ENCODE measurements at regions not wholly inside any gene's neighbourhood (a gene's known extent, or its start where the extent isn't known, plus 50 kb on each side); places are given as distances from the start of the nearest gene placed in this dataset.

GRCh38 chr4:136495076-136495475 is 1037.2 kb downstream of the PCDH18 start:
- ChIA-PET CTCF (no interaction called here), POLR2A (no interaction called here)
- peaks cover 5% of the 10 kb centered on the region for H3K9me3 Mint-ChIP-seq
- no peak overlapping the region for H3K27ac Mint-ChIP-seq
- H3K4me1 Mint-ChIP-seq = no peaks in the 10 kb centered on the region
- no peak overlapping the region for H3K4me3 Mint-ChIP-seq
- no peak for DNase-seq
- no peaks in the 10 kb centered on the region for H3K27me3 Mint-ChIP-seq
- H3K36me3 Mint-ChIP-seq (ENCODE audit: low read depth) = no peaks in the 10 kb centered on the region

DNA sequence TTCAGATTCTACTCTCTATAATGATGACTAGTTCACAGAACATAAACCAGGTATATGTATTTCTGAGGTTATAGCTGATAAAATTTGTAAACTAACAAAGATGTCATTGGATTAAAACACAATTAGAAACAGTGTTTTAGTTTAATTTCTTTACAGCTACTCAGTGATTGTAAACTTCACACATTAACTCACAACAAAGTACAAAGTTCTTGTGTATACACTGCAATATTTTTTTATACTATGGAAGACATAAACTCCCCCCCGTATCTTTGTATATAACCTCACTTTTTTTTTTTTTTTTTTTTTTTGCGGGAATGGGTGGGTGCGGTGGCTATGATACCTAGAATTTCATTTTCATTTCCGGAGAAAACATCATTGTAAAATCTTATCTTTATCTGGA is 1043.2 kb downstream of the PCDH18 start:
- no peak for DNase-seq
- Mint-ChIP-seq H3K36me3 (ENCODE audit: low read depth) (no peaks in the 10 kb centered on the region), H3K4me3 (no peak overlapping the region), H3K9me3 (peaks cover 5% of the 10 kb centered on the region), H3K27ac (no peak overlapping the region), H3K27me3 (no peaks in the 10 kb centered on the region), H3K4me1 (no peaks in the 10 kb centered on the region)
- ChIA-PET CTCF (interaction anchor here (0.7 kb wide), 1 partner anchor 37 kb away, joined by 3 read pairs; no protein-coding TSS in a partner anchor), POLR2A (no interaction called here)

GRCh38 chr4:136484996-136485395 is 1047.3 kb downstream of the PCDH18 start:
- Mint-ChIP-seq H3K9me3 (peaks cover 2% of the 10 kb centered on the region), H3K4me1 (no peaks in the 10 kb centered on the region), H3K36me3 (ENCODE audit: low read depth) (no peaks in the 10 kb centered on the region), H3K4me3 (no peak overlapping the region), H3K27me3 (no peaks in the 10 kb centered on the region), H3K27ac (no peak overlapping the region)
- DNase-seq = no peak
- POLR2A ChIA-PET = no interaction called here
- CTCF ChIA-PET = no interaction called here

- POLR2A ChIA-PET = no interaction called here
- Mint-ChIP-seq H3K4me3 (no peak overlapping the region), H3K27me3 (no peaks in the 10 kb centered on the region), H3K4me1 (no peaks in the 10 kb centered on the region), H3K36me3 (ENCODE audit: low read depth) (no peaks in the 10 kb centered on the region), H3K27ac (no peak overlapping the region), H3K9me3 (no peaks in the 10 kb centered on the region)
- CTCF ChIA-PET = no interaction called here
- DNase-seq = no peak
Measured at GRCh38 chr4:136476753-136477152, 1055.5 kb downstream of the PCDH18 start.

DNA sequence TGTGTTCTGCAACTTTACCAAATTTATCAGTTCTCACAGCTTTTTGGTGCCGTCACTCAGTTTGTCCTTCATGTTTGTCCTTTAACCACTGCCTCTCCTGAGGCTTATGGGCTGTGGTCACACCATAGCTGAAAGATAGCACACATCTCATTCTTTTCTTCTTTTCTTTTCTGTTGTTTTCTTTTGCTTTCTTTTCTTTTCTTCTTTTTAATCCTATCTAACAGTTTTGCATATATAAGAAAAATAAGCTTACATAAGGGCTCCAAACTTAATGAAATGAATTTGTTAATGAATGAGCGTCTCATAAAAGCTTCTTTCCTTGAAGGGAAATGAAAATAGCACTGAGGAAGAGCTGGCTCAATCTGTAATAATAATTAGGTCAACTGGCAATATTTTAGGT is 1061.2 kb downstream of the PCDH18 start:
- ChIA-PET POLR2A (no interaction called here), CTCF (no interaction called here)
- Mint-ChIP-seq H3K27me3 (no peaks in the 10 kb centered on the region), H3K9me3 (no peaks in the 10 kb centered on the region), H3K4me3 (no peak overlapping the region), H3K4me1 (no peaks in the 10 kb centered on the region), H3K36me3 (ENCODE audit: low read depth) (no peaks in the 10 kb centered on the region), H3K27ac (no peak overlapping the region)
- no peak for DNase-seq

GRCh38 chr4:136465691-136466090 is 1066.6 kb downstream of the PCDH18 start:
- H3K27me3 Mint-ChIP-seq = no peaks in the 10 kb centered on the region
- no peaks in the 10 kb centered on the region for H3K36me3 Mint-ChIP-seq (ENCODE audit: low read depth)
- DNase-seq = no peak
- ChIA-PET CTCF (no interaction called here), POLR2A (no interaction called here)
- no peaks in the 10 kb centered on the region for H3K4me1 Mint-ChIP-seq
- no peaks in the 10 kb centered on the region for H3K9me3 Mint-ChIP-seq
- no peak overlapping the region for H3K27ac Mint-ChIP-seq
- no peak overlapping the region for H3K4me3 Mint-ChIP-seq

GRCh38 chr4:136463941-136464340 is 1068.4 kb downstream of the PCDH18 start:
- DNase-seq = no peak
- no peaks in the 10 kb centered on the region for H3K36me3 Mint-ChIP-seq (ENCODE audit: low read depth)
- H3K27me3 Mint-ChIP-seq = no peaks in the 10 kb centered on the region
- POLR2A ChIA-PET = no interaction called here
- no peak overlapping the region for H3K4me3 Mint-ChIP-seq
- CTCF ChIA-PET = no interaction called here
- H3K9me3 Mint-ChIP-seq = no peaks in the 10 kb centered on the region
- H3K27ac Mint-ChIP-seq = no peak overlapping the region
- H3K4me1 Mint-ChIP-seq = no peaks in the 10 kb centered on the region

- CTCF ChIA-PET = no interaction called here
- DNase-seq = no peak
- Mint-ChIP-seq H3K27ac (no peak overlapping the region), H3K9me3 (no peaks in the 10 kb centered on the region), H3K4me1 (no peaks in the 10 kb centered on the region), H3K4me3 (no peak overlapping the region), H3K36me3 (ENCODE audit: low read depth) (no peaks in the 10 kb centered on the region), H3K27me3 (no peaks in the 10 kb centered on the region)
- POLR2A ChIA-PET = no interaction called here
Measured at GRCh38 chr4:136461533-136461932, 1070.8 kb downstream of the PCDH18 start.

GRCh38 chr4:136458326-136458725 is 1074.0 kb downstream of the PCDH18 start:
- POLR2A ChIA-PET = no interaction called here
- H3K9me3 Mint-ChIP-seq = no peaks in the 10 kb centered on the region
- H3K27me3 Mint-ChIP-seq = no peaks in the 10 kb centered on the region
- DNase-seq = no peak
- CTCF ChIA-PET = no interaction called here
- no peaks in the 10 kb centered on the region for H3K4me1 Mint-ChIP-seq
- no peak overlapping the region for H3K27ac Mint-ChIP-seq
- no peak overlapping the region for H3K4me3 Mint-ChIP-seq
- H3K36me3 Mint-ChIP-seq (ENCODE audit: low read depth) = no peaks in the 10 kb centered on the region

- Mint-ChIP-seq H3K36me3 (ENCODE audit: low read depth) (no peaks in the 10 kb centered on the region), H3K27ac (no peak overlapping the region), H3K4me1 (no peaks in the 10 kb centered on the region), H3K27me3 (no peaks in the 10 kb centered on the region), H3K4me3 (no peak overlapping the region), H3K9me3 (no peaks in the 10 kb centered on the region)
- no peak for DNase-seq
- POLR2A ChIA-PET = no interaction called here
- CTCF ChIA-PET = no interaction called here
Measured at GRCh38 chr4:136457577-136457976, 1074.7 kb downstream of the PCDH18 start.

- Mint-ChIP-seq H3K4me3 (no peak overlapping the region), H3K27ac (no peak overlapping the region), H3K27me3 (no peaks in the 10 kb centered on the region), H3K4me1 (no peaks in the 10 kb centered on the region), H3K36me3 (ENCODE audit: low read depth) (no peaks in the 10 kb centered on the region), H3K9me3 (no peaks in the 10 kb centered on the region)
- no peak for DNase-seq
- CTCF ChIA-PET = no interaction called here
- POLR2A ChIA-PET = no interaction called here
Measured at GRCh38 chr4:136457004-136457403, 1075.3 kb downstream of the PCDH18 start.

DNA sequence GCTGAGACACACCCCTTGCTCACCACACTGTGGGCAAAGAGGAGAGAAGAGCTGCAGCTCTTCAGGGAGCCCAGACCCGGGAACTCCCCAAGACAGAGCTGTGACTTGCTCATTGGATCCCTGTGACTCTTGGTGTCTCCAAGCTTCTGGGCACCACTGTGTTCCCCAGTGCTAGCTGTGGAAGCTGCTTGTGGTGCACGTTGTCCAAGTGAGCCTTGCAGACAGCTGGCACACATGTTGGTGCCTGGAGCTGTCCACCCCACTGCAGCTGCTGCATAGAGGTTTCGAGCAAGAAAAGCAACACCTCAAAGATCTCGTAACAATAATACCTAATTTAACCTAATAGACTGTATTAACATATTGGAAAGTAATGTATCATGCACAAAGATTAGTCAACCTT is 1089.3 kb downstream of the PCDH18 start:
- Mint-ChIP-seq H3K27me3 (no peaks in the 10 kb centered on the region), H3K9me3 (no peaks in the 10 kb centered on the region), H3K36me3 (ENCODE audit: low read depth) (no peaks in the 10 kb centered on the region), H3K4me1 (no peaks in the 10 kb centered on the region), H3K4me3 (no peak overlapping the region), H3K27ac (no peak overlapping the region)
- CTCF ChIA-PET = no interaction called here
- POLR2A ChIA-PET = no interaction called here
- no peak for DNase-seq

- POLR2A ChIA-PET = no interaction called here
- no peaks in the 10 kb centered on the region for H3K27me3 Mint-ChIP-seq
- H3K4me3 Mint-ChIP-seq = no peak overlapping the region
- no peaks in the 10 kb centered on the region for H3K36me3 Mint-ChIP-seq (ENCODE audit: low read depth)
- CTCF ChIA-PET = no interaction called here
- no peaks in the 10 kb centered on the region for H3K4me1 Mint-ChIP-seq
- no peak overlapping the region for H3K27ac Mint-ChIP-seq
- H3K9me3 Mint-ChIP-seq = no peaks in the 10 kb centered on the region
- DNase-seq = no peak
Measured at GRCh38 chr4:136442447-136442846, 1089.8 kb downstream of the PCDH18 start.

GRCh38 chr4:136441629-136442282 is 1090.5 kb downstream of the PCDH18 start:
- H3K4me1 Mint-ChIP-seq = no peaks in the 10 kb centered on the region
- H3K27ac Mint-ChIP-seq = no peak overlapping the region
- DNase-seq = no peak
- ChIA-PET POLR2A (no interaction called here), CTCF (no interaction called here)
- H3K4me3 Mint-ChIP-seq = no peak overlapping the region
- H3K9me3 Mint-ChIP-seq = no peaks in the 10 kb centered on the region
- H3K36me3 Mint-ChIP-seq (ENCODE audit: low read depth) = no peaks in the 10 kb centered on the region
- no peaks in the 10 kb centered on the region for H3K27me3 Mint-ChIP-seq

- DNase-seq = no peak
- Mint-ChIP-seq H3K4me1 (no peaks in the 10 kb centered on the region), H3K27ac (no peak overlapping the region), H3K36me3 (ENCODE audit: low read depth) (no peaks in the 10 kb centered on the region), H3K4me3 (no peak overlapping the region), H3K9me3 (no peaks in the 10 kb centered on the region), H3K27me3 (no peaks in the 10 kb centered on the region)
- ChIA-PET CTCF (no interaction called here), POLR2A (no interaction called here)
Measured at GRCh38 chr4:136438645-136439044, 1093.6 kb downstream of the PCDH18 start.
